ENCODE measurements at regions not wholly inside any gene's neighbourhood (a gene's known extent, or its start where the extent isn't known, plus 50 kb on each side); places are given as distances from the start of the nearest gene placed in this dataset.
A peak's percentile ranks its signal among the peaks of the same experiment; 100 is the strongest.
"Not testable (repeated sequence)": the region's sequence is repeated elsewhere in the genome, so short reads cannot be mapped to it uniquely, and the experiment has no call there.

DNA sequence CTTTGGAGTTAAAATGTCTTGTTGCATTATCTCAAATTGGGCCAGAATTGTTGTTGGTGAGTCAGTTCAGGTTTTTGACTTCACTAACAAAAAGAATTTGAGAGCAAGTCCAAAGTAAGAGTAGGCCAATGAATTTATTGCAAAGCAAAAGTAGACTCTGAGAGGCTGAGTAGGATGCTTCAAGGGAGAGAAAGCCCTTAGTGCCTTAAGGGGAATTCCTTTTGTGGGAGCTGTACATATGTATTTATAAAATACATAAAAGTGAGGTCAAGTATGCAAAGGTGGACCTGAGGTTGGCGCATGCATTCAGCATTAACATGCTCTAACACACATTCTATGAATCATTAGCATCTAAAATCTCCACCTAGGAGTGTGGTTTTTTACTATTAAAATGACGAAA, 565.4 kb downstream of the GRXCR1 start:
- no peak for DNase-seq

GRCh38 chr4:43458293-43458692, 565.8 kb downstream of the GRXCR1 start:
- no peak for DNase-seq

DNA sequence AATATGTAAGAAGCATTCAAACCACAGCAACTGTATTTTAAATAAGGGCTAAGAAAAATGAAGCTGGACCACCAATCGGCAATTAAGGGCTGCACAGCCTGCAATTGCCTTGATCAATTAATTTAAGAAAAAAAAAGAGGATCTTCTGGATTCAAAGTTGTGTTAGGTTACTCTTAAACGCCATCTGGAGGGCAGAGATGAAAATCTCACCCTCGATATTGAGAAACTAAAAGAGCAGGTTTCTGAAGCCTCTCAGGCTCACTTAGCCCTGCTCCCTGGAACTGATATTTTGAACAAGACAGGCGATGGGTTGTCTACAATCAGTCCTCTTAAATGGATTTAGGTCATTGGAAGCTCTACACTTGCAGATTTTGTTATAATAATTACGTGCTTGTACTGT, 579.4 kb downstream of the GRXCR1 start:
- peak in 1 of 2 experiments; percentile 4 for DNase-seq

- no peak for DNase-seq
Observed at GRCh38 chr4:43481526-43481925, 589.0 kb downstream of the GRXCR1 start.

GRCh38 chr4:43485196-43485595, 592.7 kb downstream of the GRXCR1 start:
- DNase-seq: no peak

DNA sequence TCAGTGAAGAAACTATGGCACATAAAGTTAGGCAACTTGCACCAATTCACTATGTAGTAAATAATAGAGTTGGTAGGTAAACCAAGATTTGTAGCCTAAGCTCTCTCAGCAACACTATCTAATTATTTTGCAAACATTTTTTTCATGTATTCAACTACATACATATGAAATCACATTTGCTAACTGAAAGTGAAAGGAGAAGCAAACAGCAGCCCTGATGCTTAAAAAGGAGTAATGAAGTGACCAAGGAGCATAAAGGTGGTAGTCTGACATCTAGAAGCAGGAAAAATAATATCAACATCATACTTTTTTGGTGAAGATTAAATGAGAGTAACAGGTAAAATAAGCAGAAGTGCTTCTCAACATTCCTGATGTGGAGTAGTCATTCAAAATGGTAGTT, 603.7 kb downstream of the GRXCR1 start:
- DNase-seq: no peak

- DNase-seq: no peak
Observed at GRCh38 chr4:43496602-43497001, 604.1 kb downstream of the GRXCR1 start.

GRCh38 chr4:43505823-43506222, 613.3 kb downstream of the GRXCR1 start:
- not testable (repeated sequence) for DNase-seq

- DNase-seq: no peak
Observed at GRCh38 chr4:43512253-43512652, 619.7 kb downstream of the GRXCR1 start.

- DNase-seq: no peak
Observed at GRCh38 chr4:43525646-43526045, 633.1 kb downstream of the GRXCR1 start.

DNA sequence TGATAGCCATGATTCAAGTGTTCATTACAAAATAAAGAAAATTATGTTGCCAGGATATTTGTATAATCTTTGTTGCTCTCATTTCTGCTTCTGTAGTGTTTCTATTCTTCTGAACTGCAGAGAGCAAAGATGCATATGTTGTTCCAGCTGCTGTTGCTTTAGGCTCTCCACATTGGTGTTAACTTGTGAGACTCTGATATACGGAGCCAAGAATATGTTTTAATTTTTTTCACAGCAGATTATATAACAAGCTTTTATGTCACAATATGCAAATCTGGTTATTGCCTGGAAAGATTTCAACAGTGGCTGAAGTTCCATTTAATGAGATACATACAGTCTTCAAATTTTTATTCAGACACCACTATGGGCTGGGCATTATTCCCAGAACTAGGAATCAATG, 655.0 kb downstream of the GRXCR1 start:
- no peak for DNase-seq

- DNase-seq: no peak
Observed at GRCh38 chr4:43550981-43551627, 658.6 kb downstream of the GRXCR1 start.

GRCh38 chr4:43556262-43556661, 663.7 kb downstream of the GRXCR1 start:
- no peak for DNase-seq

GRCh38 chr4:43560047-43560446, 667.5 kb downstream of the GRXCR1 start:
- DNase-seq: no peak

DNA sequence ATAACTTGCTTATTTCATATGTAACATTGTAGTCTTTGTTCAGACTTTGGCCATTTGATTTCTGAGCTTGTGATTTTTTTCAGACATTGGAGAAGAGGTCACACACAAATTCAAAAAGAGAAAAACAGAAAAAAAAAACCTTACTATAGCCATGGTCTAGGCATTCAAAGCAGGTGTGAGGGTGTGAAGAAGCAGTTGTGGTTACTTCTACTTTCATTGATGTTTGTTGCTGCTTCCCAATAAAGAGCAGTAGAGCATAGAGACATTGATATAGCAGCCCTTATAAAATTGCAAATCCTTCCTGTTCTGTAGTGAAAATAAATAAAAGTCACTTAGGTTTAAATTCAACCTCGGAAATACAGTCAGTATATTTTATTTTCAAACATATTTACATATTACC, 671.6 kb downstream of the GRXCR1 start:
- DNase-seq: no peak

DNA sequence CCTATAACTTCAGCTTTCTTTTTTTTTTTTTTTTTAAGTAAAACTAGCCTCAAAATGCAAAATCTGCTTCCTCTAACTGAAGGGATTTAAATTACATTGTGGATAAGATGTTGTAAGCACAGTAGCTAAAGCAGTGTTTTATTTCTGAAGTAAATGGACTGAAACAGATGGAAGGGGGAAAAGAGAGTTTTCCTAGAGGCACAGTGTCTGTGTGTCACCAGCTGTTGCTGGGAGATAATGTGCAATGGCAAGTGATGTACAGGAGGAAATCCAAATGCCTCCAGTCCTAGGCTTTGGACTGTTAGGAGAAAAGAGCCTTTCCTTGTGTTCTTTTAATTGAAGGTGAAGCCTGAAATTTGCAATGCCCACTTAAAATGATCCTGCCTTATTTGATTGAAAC, 672.1 kb downstream of the GRXCR1 start:
- no peak for DNase-seq

DNA sequence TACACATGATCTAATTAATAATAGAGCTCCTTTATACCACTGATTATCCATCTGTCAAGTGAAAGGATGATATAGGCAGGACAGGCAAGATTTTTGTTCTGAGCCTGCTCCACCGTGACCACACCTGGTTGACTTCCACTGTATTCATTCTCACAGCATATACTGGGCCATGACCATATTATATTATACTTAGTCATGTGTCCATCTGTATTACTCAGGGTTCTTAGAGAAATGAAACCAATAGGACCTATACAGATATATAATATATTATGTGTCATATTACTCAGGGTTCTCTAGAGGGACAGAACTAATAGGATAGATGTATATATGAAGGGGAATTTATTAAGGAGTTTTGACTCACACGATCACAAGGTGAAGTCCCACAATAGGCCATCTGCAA, 675.1 kb downstream of the GRXCR1 start:
- no peak for DNase-seq

DNA sequence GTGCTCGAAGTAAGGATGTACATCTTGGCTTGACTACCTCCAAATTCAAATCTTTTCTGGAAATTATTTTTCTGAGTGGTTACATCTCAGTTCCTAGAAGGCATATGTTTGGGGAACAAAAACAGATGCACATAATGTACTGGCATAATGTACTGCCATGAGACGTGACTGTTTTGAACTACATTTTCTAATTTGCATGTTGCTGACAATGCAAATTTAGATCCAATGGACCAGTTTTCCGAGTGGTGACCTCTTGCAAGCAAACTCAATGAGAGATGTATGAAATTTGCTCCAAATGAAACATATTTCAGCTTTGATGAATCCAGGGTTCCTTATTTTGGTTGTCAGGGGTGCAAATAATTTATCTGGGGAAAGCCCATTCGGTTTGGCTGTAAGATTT, 694.3 kb downstream of the GRXCR1 start:
- DNase-seq: no peak

DNA sequence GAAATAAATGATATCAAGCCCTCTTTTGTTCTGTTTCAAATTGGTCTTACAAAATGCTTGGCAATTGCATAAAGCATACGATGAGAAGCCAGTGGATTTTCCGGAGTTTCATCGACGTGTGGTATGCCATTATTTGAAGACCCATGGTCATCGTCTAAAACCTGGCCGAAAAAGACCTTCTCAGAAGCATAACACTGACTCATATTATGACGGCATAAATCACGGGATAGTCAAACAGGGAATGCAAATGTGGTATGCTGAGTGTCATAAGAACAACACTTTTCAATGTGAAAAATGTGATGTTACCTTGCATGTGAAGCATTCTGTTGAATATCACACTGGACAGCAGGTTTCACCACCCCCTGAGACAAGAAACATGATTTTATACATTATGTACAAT, 695.2 kb downstream of the GRXCR1 start:
- DNase-seq: no peak

DNA sequence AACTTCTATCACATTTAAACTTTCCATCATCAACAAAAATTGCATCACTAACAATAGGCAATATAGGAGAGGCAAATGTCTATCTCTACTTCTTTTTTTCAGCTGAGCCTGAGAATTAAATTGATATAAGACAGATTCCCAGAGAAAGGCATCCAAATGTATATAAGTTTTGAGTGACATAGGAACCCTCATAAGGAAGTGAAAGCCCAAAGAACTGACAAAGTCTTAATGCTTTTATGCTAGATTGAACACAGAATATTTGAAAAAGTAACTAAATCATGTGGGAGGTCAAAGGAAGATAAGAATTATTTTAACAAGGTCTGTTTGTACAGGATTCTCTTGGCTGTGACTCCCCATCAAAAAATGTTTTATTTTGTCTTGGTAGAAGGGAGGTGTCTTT, 714.9 kb downstream of the GRXCR1 start:
- no peak for DNase-seq

DNA sequence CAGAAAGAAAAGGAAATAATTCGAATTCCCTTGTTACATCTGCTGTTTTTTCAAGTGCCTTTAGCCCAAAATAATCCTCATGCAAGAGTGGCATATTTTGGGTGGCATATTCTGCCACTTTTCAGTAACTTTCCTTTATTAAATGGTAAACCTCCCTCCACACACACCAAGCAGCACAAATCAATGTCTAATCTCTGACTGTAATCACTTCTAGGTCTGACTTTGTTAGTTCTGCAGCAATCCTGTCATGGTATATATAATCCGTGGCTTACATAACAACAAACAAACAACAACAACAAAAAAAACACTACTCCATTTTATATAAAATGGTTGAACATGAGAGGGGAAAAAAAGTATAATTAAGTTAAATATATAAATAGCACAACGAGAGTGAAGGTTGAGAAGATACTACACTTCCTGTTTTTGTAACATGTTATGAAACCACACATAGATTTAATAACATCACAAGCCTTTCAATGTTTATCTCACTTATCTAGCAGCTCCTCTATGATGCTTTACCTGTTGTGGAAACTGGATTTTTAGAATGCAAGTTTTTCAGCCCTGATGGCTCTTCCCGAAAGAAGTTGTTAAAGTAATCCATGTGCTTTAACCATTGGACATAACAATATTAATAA, 715.4 kb downstream of the GRXCR1 start:
- DNase-seq: no peak

- DNase-seq: no peak
Observed at GRCh38 chr4:43619219-43619618, 726.7 kb downstream of the GRXCR1 start.

DNA sequence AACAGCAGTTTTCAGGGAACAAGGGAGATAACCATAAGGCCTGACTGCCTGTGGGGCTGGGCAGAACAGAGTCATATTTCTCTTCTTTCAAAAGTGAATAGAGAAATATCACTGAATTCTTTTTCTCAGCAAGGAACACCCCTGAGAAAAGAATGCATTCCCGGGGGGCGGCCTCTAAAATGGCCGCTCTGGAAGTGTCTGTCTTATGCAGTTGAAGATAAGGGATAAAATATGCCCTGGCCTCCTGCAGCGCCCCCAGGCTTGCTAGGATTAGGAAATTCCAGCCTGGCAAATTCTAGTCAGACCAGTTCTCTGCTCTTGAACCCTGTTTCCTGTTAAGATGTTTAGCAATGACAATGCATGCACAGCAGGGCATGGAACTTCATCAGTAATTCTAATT, 745.4 kb downstream of the GRXCR1 start:
- not testable (repeated sequence) for DNase-seq

DNA sequence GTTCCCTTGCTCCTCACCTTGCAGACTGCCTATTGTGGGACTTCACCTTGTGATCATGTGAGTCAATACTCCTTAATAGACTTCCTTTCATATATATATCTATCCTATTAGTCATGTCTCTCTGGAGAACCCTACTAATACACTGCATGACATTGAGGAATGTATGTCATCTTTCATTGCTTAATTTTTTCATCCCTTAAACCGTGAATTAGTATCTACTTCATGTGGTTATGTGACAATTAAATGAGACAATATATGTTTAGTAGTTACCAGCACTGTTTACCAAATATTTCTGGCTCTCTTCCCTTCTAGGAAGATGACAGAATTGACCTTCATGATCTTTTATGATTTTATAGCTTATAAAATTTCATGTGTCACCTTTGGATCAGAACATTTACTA, 759.5 kb downstream of the GRXCR1 start:
- DNase-seq: no peak

GRCh38 chr4:43659547-43659946, 767.0 kb downstream of the GRXCR1 start:
- DNase-seq: not testable (repeated sequence)

Measured in AML-193 (cell line).